SHP77 treated with DMSO at 0.1 percent for 48 hours (cell line): ENCODE measurements at regions not wholly inside any gene's neighbourhood (a gene's known extent, or its start where the extent isn't known, plus 50 kb on each side); places are given as distances from the start of the nearest gene placed in this dataset.
"Not testable (repeated sequence)": the region's sequence is repeated elsewhere in the genome, so short reads cannot be mapped to it uniquely, and the experiment has no call there.

Experiments used
- DNase-seq: peaks from one replicate; lab custom pipeline; 2025; lab: John Stamatoyannopoulos, UW

DNA sequence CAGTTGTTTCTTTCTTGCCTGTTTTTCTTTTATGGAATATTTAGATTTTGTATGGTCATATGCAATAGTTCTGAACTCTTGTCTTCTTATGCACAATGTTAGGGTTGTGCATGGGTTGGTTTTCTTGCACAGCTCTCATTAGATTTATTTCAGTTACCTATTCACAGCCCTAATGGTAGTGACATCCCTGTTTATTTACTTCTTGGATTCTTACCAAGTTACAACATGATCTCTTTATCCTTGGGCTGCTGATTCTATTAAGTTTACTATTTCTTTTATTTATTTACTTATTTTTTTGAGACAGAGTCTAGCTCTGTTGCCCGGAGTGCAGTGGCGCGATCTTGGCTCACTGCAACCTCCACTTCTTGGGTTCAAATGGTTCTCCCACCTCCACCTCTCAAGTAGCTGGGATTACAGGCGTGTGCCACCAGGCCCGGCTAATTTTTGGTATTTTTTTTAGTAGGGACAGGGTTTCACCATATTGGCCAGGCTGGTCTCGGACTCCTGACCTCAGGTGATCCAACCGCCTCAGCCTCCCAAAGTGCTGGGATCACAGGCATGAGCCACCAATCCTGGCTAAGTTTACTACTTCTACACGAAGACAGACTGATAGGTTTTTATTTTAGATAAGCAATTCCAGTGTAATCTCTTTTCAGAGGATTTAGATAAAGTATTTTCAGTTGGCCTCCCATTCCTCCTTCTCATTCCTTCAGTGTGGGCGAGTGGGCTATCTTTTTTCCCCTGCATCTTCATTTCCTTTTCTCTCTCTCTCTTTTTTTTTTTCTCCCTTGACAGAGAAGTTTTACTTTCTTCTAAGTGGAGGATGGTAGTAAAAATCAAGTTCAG, 395.1 kb upstream of the RGS6 start:
- DNase-seq, result no peak

GRCh38 chr14:71538288-71538687, 393.9 kb upstream of the RGS6 start:
- no peak for DNase-seq

DNA sequence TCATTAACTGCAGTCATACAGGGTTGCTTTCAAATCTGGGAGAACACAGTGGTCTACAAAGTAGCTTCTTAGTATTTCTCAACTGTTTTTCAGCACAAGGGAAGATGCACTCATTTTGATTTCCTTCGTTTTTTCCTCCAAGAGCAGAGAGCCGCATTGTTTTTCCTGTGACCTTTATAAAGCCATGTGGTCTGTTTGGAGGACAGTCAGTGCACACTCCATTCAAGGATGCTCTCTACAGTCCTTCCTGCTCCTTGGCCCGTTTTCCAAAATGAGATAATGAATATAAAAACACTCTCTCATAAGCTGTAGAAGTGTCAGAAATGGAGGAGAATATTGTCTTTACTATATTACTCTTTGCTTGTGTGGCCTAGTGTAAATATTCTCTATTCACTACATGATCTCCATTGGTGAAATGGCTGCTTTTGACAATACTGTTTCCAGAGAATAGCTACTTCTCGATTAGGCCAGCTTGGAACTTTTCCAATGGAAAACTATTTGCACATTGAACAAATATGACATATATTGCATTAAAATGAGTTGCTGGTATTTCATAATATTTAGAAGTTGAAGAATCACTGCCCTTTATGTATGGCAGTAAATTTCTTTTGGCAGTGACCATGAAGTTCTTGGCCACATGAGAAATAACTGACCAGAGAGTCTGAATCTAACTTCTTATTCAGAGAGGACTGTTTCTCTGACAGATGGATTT, 393.1 kb upstream of the RGS6 start:
- no peak for DNase-seq

DNA sequence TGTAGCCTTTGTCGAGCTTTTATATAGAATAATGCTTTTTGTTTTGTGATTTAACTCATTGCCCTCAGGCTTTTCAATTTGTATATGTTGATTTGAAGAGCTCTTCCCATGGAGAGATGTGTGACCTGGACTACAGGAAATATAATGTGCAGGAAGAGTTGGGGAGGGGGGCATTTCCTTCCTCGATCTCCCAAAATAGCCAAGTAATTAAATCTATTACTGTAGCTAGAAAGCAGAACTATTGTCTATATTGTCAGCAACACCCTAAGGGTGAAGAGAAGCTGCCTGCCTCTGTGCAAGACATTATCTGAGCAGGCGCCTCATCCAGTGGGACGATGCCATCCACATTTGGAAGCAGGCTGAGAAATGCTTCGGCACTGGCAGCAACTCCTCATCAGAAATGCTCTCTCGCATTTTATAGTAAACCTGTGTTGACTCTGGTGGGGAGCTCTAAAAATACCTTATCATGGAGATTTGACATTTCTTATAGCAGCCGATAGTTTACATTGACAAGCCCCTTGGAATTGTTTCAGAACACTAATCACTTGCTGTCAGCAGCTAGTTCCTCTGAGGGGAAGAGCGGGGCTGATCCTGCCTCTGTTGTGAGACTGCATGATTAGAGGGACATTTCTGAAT, 392.5 kb upstream of the RGS6 start:
- DNase-seq, result no peak

GRCh38 chr14:71541271-71541670, 391.0 kb upstream of the RGS6 start:
- DNase-seq, result no peak

DNA sequence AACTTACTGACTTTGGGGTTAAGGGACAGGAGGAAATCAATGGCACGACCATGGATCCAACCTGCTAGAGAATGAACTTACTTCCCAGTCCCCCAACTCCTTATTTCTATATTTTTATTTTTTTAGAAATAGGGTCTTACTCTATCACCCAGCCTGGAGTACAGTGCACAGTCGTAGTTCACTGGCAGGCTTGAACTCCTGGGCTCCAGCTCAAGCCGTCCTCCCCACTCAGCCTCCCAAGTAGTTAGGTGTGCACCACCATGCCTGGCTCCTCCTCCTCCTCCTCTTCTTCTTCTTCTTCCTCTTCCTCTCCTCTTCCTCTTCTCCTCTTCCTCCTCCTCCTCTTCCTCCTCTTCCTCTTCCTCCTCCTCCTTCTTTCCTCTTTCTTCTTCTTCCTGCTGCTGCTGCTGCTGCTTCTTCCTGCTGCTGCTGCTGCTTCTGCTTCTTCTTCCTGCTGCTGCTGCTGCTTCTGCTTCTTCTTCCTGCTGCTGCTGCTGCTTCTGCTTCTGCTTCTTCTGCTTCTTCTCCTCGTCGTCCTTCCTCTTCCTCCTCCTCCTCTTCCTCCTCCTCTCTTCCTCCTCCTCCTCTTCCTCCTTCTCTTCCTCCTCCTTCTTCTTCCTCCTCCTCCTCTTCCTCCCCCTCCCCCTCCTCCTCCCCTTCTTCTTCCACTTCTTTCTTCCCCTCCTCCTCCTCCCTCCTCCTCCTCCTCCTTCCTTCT, 390.1 kb upstream of the RGS6 start:
- no peak for DNase-seq

DNA sequence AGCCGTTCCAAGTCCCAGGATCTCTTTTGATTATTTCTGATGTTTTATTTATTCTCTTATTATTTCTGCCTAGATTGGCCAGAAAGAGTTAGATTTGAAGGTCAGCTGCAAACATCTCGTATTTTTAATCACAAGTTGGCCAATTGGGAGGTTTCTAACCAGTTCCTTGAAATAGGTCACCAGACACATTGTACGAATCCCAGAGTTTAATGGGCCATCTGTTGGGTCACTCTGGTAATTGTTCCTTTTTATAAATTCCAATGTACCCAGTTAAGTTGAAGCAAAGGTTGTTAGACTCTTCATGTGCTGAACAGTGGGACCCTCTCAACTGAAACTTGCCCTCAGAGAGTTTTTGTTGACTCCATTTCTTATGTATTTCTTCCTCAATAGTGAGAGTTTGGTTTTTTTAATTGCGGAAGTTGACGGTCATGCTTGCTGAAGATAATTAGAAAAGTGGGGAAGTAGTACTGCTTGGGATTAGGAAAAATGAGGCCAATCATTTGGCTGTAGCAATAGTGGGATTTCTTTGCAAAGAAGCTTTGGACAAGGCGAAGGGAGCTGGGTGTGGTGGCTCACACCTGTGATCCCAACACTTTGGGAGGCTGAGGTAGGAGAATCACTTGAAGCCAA, 382.7 kb upstream of the RGS6 start:
- no peak for DNase-seq

- no peak for DNase-seq
Observed at GRCh38 chr14:71550367-71550766, 381.9 kb upstream of the RGS6 start.

- DNase-seq, result no peak
Observed at GRCh38 chr14:71551291-71551950, 380.8 kb upstream of the RGS6 start.

DNA sequence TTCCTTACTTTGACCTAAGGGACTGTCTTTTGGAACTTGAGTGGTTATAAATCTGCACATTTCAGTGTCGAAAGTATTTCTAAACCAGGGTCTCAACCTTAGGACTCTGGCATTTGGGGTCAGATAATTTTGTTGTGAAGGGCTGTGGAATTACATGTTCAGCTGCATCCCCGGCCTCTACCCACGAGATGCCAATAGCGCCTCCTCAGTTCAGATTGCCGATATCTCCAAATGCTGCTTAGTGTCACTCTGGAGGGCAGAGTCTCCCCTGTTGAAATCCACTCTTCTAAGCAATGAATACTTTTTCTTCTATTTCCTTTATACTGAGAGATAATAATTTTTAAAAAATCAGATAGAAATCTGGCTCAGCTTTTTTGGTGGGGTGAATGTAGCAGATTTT, 379.4 kb upstream of the RGS6 start:
- DNase-seq, result no peak

GRCh38 chr14:71553779-71554178, 378.4 kb upstream of the RGS6 start:
- no peak for DNase-seq

DNA sequence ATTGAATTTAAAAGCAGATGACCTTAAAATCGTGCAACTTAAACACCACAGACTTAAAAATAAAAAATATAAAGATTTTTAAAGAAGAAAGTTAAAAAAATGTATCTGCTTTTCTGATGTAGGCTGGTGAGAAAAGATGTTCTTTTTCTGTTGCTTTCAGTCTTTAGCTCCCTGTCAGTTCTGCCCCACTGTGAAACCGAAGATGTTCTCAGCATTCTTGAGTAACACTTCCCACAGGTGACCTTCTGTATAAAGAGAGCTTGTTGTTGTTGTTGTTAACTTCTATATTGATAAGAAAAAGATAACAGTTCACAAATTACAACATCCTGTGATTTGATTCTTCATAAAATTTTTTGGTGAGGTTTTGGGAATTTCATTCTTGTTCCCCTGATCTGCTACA, 377.9 kb upstream of the RGS6 start:
- DNase-seq, result no peak

DNA sequence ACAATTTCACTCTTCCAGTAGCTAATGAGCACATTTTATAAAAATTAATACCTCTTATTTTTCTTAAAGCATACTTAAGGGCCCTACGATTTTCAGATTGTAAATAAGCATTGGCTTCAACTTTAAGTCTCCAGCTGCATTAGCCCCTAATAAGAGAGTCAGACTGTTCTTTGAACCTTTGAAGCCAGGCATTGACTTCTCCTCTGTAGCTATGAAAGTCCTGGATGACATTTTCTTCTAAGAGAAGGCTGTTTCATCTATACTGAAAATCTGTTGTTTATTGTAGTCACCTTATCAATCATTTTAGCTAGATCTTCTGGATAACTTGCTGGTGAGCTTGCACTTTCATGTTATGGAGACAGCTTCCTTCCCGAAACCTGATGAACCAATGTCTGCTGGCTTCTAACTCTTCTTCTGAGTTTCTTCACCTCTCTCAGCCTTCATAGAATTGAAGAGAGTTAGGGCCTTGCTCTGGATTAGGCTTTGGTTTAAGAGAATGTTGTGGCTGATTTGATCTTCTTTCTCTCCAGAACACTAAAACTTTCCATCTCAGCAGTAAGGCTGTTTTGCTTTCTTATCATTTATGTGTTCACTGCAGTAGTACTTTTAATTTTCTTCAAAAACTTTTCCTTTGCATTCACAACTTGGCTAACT, 377.1 kb upstream of the RGS6 start:
- DNase-seq, result no peak

DNA sequence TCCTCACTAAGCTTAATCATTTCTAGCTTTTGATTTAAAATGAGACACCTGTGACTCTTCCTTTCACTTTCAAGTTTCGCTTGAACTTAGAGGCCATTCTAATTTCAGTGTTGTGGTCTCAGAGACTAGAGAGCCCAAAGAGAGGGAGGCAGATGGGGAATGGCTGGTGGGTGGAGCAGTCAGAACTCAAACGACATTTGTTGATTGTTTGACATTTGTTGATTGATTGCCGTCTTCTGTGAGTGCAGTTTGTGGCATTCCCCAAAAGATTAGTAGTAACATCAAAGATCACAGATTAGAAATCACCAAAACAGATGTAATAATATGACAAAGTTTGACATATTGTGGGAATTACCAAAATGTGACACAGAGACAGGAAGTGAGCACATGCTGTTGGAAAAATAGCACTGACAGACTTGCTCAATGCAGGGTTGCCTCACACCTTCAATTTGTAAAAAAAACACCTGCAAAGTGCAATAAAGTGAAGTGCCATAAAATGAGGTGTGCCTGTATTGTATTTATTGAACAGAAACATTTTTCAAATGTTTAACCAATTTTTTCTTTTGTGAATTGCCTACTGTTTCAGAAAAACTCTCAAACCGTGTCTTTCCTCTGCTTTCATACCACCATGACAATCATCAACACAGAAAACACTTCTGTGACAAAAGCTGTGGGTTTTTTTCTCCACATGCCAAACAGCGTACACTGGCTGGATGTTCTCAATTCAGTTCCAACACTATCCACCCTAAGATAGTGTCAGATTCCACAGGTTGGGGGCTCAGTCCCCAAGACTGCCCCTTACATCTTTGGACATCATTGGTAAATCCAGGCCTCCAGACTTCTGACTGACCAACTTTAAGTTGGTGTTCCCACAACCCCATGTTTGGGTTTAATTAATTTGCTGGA, 376.3 kb upstream of the RGS6 start:
- no peak for DNase-seq

- DNase-seq, result no peak
Observed at GRCh38 chr14:71556730-71557129, 375.5 kb upstream of the RGS6 start.

- DNase-seq, result no peak
Observed at GRCh38 chr14:71557351-71557750, 374.9 kb upstream of the RGS6 start.

DNA sequence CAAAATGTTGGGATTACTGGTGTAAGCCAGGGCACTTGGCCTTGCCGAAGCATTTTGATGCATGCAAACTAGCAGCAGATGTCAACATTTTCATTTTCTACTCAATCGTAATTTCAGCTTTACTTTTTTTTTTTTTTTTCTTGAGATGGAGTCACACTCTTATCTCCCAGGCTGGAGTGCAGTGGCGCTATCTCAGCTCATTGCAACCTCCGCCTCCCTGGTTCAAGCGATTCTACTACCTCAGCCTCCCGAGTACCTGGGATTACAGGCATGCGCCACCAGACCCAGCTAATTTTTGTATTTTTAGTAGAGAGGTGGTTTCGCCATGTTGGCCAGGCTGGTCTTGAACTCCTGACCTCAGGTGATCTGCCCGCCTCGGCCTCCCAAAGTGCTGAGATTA, 373.3 kb upstream of the RGS6 start:
- DNase-seq, result not testable (repeated sequence)

GRCh38 chr14:71560751-71561150, 371.5 kb upstream of the RGS6 start:
- DNase-seq, result no peak

DNA sequence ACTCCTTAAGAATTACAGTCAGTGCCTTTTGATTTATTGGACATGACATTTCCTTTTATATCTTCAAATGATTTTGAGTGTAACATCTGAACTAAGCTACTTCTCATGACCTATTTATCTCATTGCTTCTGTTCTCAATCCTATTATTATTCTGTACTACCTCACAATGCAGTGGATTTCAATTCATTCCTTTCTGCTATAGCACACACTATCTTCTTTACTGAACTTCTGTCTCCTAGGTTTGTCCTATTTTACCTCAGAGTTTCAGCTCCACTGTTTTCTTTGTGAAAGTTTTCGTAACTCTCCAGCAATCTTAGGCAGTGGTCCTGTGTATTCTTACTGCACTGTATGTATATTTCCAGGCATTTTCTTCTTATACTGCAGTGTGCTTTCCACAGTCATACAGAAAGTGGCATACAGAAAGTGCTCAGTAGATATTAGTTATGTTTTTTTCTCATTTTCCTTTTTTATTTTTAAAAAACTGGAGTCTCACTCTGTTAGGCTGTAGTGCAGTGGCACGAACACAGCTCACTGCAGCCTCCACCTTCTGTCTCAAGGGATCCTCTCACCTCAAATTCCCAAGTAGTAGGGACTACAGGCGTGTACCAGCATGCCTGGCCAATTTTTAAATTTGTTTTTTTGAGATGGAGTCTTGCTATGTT, 368.6 kb upstream of the RGS6 start:
- DNase-seq, result no peak
